ELR (cell line): ENCODE measurements at regions not wholly inside any gene's neighbourhood (a gene's known extent, or its start where the extent isn't known, plus 50 kb on each side); places are given as distances from the start of the nearest gene placed in this dataset.
"Not testable (repeated sequence)": the region's sequence is repeated elsewhere in the genome, so short reads cannot be mapped to it uniquely, and the experiment has no call there.

ENCODE experiments used
- DNase-seq: peaks from one replicate; pipeline ENCODE4 v3.0.0-alpha.2; 2015; ENCODE audit warnings: low read depth

- peak; percentile 84 for DNase-seq
These were observed 133.3 kb downstream of the TBC1D2B start for GRCh38 chr15:77944002-77944867.

DNA sequence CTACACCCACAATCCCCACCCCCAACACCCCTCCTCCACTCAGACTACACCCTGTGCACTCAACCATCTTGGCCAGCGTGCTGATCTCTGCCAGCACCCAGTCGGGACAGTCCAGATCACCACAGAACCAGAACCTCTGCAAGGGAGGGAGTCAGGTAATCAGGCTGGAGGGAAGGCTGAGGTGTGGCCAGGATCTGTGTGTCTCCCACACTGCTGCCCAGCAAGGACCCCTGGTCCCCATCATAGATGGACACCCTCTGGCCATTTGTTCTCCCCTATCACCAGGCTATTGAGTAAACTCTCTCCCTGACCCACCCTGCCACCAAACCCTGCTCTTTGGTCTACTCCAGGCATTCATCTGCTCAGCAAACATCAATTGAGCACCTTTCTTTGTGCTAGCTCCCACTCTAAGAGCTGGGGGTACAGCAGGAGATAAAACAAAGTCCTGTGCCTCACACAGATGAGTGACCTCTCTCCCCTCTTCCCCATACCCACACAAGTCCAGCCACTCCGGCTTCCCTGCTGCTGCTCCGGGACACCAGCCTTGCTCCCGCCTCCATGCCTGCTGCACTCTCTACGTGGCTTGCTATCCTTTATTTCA is 134.8 kb downstream of the TBC1D2B start:
- no peak for DNase-seq

- not testable (repeated sequence) for DNase-seq
These were observed 136.3 kb downstream of the TBC1D2B start for GRCh38 chr15:77941090-77941827.

GRCh38 chr15:77940381-77940947 is 137.0 kb downstream of the TBC1D2B start:
- no peak for DNase-seq

GRCh38 chr15:77939851-77940250 is 137.7 kb downstream of the TBC1D2B start:
- DNase-seq: no peak

DNA sequence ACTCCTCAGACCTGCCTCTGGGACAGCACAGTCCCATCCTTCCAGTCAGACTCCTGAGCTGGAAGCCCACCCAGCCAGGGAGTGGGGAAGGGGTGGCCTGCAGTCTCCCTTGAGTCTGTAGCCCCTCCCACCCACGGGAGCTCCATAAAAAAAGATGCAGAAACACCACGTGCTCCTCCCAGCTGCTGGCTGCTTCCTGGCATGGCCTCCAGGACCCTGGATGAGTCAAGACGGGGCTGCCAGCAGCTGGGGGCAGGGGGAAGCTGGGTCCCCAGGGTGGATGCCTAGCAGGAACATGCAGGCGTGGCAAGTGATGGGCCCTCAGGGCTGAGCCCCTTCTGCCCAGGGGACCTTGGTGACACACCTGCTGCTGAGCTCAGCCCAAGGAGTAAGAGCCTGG is 138.5 kb downstream of the TBC1D2B start:
- not testable (repeated sequence) for DNase-seq

DNA sequence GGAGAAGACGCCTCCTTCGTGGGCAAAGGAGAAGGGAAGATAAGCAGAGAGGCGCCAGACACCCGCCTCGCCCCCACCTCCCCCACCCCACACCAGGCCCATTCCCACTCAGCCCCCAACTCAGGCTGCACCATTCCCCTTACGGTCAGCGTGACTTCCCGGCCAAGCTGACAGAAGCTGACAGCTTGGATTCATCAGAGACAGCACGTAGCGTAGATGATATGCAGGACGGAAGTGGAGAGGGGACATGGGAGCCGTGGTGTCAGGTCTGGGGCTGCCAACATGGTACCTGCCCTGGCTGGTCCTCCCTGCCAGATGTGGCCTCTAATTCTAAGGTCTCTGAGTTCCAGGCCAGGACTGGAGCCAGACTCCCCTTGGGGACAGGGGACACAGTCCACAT is 139.0 kb downstream of the TBC1D2B start:
- DNase-seq: not testable (repeated sequence)

DNA sequence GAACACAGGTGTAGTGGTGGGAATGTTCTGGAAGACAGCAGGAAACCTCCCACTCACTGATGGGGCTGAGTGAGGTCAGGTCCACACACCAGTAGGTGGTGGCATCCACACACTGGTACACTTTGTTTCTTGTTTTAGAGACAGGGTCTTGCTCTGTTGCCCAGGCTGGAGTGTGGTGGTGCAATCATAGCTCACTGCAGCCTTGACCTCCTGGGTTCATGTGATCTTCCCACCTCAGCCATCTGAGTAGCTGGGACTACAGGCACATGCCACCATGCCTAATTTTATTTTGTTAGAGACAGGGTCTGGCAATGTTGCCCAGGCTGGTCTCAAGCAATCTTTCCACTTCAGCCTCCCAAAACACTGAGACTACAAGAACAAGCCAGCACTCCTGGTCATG is 140.9 kb downstream of the TBC1D2B start:
- not testable (repeated sequence) for DNase-seq

DNA sequence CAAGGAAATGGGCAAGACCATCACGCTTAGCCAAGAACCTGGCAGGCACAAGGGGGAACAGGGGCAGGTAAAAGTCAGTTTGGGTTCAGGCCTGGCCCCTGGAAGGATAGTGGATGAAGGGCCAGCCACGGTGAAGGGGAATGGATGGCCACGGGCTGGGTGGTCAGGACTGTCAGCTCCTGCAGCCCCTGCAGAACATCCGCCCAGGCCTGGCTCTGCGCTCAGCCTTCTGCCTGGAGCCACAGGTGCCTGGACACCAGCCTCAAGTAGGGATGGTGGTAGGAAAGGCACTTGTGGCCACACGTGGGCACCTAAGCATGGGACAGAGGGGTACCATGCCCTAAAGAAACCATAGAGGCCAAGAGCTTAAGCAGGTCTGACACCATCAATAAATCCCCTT is 143.0 kb downstream of the TBC1D2B start:
- not testable (repeated sequence) for DNase-seq

GRCh38 chr15:77930907-77931306 is 146.6 kb downstream of the TBC1D2B start:
- not testable (repeated sequence) for DNase-seq

DNA sequence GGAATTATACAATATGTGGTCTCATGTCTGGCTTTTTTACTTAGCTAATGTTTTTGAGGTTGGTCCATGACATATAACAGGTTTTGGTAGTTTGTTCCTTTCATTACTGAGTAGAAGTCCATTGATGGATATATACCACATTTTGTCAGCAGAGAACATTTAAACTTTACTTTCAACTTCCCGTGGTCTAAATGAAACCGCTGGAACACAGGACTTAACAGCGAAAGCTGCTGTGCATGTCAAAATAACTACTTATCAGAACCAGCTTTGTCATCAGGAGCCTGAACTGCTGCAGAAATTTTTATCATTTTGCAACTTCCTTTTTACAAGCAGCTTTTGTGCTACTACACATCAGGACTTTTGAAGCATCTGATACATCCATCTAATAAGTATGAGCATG is 147.0 kb downstream of the TBC1D2B start:
- DNase-seq: not testable (repeated sequence)

GRCh38 chr15:77926789-77927188 is 150.7 kb downstream of the TBC1D2B start:
- peak; percentile 39 for DNase-seq

DNA sequence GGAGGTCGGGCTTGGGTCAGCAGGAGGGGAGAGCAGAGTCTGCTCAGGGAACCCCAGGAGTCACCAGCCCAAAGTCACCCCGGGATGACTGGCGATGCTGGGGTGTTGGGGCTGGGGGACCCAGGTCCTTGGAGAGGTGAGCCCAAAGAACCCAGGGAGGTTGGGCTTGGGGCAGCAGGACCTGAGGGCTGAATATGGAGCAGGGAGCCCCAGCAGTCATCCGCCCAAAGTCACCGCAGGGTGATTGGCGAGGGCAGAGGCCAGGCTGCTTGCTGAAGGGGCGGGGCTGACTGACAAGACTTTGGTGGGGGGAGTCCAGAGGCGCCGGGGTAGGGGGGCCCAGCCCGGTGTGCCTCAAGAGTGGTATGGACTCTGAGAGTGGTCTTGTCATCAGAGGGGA is 151.2 kb downstream of the TBC1D2B start:
- DNase-seq: not testable (repeated sequence)

DNA sequence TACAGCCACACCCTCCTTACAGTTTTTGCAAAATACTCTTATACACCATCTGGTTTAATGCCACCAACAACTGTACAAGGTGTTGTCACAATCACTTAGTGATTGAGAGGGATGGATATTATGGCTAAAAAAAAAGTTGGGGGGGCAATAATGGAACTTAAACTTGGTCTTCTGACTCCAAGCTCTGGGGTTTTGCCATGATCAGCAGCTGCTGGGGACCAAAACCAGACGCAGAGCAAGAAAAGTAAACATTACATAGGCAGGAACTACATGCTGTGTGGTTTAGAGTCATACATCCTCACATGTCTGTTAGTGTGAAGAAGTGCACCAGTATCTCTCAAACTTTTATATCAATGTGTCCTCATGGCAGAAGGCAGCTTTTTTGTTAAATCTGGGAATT is 152.4 kb downstream of the TBC1D2B start:
- not testable (repeated sequence) for DNase-seq

GRCh38 chr15:77921664-77922063 is 155.8 kb downstream of the TBC1D2B start:
- no peak for DNase-seq

- DNase-seq: not testable (repeated sequence)
These were observed 160.4 kb downstream of the TBC1D2B start for GRCh38 chr15:77916966-77917635.

DNA sequence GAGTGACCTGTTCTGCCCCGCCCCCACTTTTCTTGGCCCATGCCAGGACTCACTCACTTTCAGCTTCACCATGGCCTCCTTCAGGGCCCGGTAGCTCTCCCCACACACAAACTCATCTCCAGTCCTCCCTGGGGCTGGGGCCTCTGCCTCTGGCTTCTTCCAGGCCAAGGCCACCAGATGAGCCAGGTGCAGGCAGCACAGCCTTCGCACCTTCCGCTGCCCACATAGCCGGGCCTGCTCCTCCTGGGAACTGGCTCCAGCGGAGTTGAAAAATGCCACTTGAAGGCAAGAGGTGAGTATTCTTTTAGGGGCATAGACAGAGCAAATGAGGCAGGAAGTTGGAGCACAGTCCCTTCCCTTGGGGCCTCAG is 161.6 kb downstream of the TBC1D2B start:
- not testable (repeated sequence) for DNase-seq

- DNase-seq: no peak
These were observed 162.1 kb downstream of the TBC1D2B start for GRCh38 chr15:77915261-77915960.

DNA sequence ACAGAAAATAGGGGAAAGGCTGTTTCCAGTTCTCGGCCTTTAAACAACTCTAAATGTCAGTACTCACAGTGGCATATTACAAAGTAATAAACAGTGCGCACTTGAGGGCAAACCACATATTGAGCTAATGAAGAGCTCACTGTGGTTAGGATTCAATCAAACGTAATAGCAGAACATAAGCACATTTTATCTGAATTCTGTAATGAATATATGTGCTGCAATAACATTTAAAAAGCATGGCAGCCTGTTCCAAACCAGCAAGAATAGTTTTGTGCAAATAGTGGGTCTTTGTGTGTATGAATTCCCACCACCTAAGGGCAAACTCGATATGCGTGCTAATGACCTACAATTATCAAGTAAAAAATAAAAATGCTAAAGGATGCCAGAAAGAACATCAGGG is 163.0 kb downstream of the TBC1D2B start:
- DNase-seq: not testable (repeated sequence)

DNA sequence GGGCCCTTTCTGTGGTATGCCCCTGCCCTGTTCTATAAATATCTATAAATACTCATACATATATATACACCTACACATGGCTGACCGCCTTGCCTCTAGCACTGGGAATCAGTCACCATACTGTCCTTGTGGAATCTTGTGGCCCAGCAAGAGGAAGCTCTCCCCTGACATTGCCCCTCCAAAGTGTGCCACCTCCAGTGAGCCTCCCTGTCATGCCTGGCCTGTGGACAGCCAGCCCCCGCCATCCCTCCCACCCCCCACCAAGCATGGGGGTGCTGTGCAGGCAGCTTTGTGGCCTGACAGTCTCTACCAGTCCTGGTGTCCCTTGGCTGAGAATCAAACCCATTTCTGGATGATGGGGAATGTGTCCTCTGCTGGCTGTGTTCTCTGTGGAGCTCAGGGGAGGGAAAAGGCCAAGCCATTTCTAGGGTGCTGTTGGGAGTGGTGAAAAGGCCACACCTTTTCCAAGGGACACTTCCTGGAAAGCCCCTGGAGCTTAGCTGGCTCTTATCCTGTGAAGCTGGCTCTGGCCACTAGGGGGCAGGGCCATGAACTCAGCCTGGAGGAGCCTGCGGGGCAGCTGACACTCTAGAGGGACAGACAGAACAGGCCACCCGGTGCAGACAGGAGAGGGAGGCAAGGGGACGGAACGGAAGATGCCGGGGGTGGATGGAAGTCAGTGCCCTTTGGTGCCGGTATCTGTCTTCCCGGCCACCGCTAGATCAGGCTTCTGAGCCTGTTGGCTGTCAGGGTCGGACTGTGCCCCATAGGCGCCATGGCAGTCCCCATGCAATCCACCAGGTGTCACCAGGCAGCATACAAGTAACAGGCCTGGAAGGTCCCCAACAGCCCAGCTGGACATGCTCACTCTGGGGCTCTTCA is 167.2 kb downstream of the TBC1D2B start:
- peak; percentile 79 for DNase-seq
